Endothelial cell of umbilical vein (primary cell): ENCODE measurements at regions not wholly inside any gene's neighbourhood (a gene's known extent, or its start where the extent isn't known, plus 50 kb on each side); places are given as distances from the start of the nearest gene placed in this dataset.

ENCODE experiments used
- CTCF ChIP-seq, 2 donors: IDR thresholded peaks; 1 replicate in 1 of 2; 2 replicates in 1 of 2; pipeline ENCODE4 v1.5.1; 2011; ENCODE audit warnings: low read length in 2 of 2, mild to moderate bottlenecking in 2 of 2, moderate library complexity in 2 of 2, control low read depth in 1 of 2, inconsistent platforms in 1 of 2, low read depth in 1 of 2; ENCODE audit not compliant: insufficient read depth in 1 of 2; ENCODE audit errors: extremely low read depth in 1 of 2
- POLR2A ChIP-seq: IDR thresholded peaks from 2 replicates; pipeline ENCODE4 v1.6.1; 2012; ENCODE audit warnings: low read depth, mild to moderate bottlenecking, control low read depth, low read length
- POLR2AphosphoS5 ChIP-seq: IDR thresholded peaks from 2 replicates; pipeline ENCODE4 v1.6.1; 2012; ENCODE audit warnings: low read depth, mild to moderate bottlenecking, control low read depth, low read length, moderate library complexity; ENCODE audit not compliant: insufficient read depth

GRCh38 chr12:19842116-19842515 is 402.8 kb downstream of the AEBP2 start:
- TF ChIP-seq POLR2AphosphoS5, result no peak
- TF ChIP-seq CTCF (IDR thresholded peaks at IDR 0.05; ENCODE audit: extremely low read depth in 1 of 2, insufficient read depth in 1 of 2, low read depth in 1 of 2, low read length in 2 of 2), result no peak
- TF ChIP-seq POLR2A, result no peak
